Stimulated activated naive CD8-positive, alpha-beta T cell treated with anti-CD3 and anti-CD28 coated beads, Interleukin-15, amount 100 ng/mL, for 72 hours (primary cell): ENCODE measurements at regions not wholly inside any gene's neighbourhood (a gene's known extent, or its start where the extent isn't known, plus 50 kb on each side); places are given as distances from the start of the nearest gene placed in this dataset.

Experiments used
- ATAC-seq: fragments of 150-1000 bp; cut with Tn5 transposase; 2 replicates; pipeline ENCODE4 v1.10.0; 2021; ENCODE audit warnings: mild to moderate bottlenecking, moderate library complexity
- DNase-seq, 2 donors: peaks; one replicate each; pipeline ENCODE4 v3.0.0; 2021 to 2022
- H3K27ac Mint-ChIP-seq, 2 donors: one replicate each; pipeline ENCODE4 v1.8.0; 2022; ENCODE audit warnings: mild to moderate bottlenecking in 2 of 2, mixed read lengths in 2 of 2, moderate library complexity in 2 of 2
- H3K27me3 Mint-ChIP-seq: one replicate; pipeline ENCODE4 v1.8.0; 2022; ENCODE audit warnings: mixed read lengths
- H3K4me1 Mint-ChIP-seq: one replicate; pipeline ENCODE4 v1.8.0; 2022; ENCODE audit warnings: mild to moderate bottlenecking, mixed read lengths
- H3K4me3 Mint-ChIP-seq, 2 donors: one replicate each; pipeline ENCODE4 v1.8.0; 2022; ENCODE audit warnings: mild to moderate bottlenecking in 2 of 2, mixed read lengths in 2 of 2, moderate library complexity in 1 of 2
- H3K9me3 Mint-ChIP-seq, 2 donors: one replicate each; pipeline ENCODE4 v1.8.0; 2022; ENCODE audit warnings: mixed read lengths in 2 of 2

- H3K27me3 Mint-ChIP-seq = peaks cover 7% of the 10 kb centered on the region
- H3K4me1 Mint-ChIP-seq = no peaks in the 10 kb centered on the region
- ATAC-seq = no peak
- H3K4me3 Mint-ChIP-seq = no peak overlapping the region
- H3K9me3 Mint-ChIP-seq = no peaks in the 10 kb centered on the region
- no peak overlapping the region for H3K27ac Mint-ChIP-seq
- DNase-seq = no peak
Observed at GRCh38 chr2:42927334-42928160, 135.2 kb upstream of the HAAO start.

DNA sequence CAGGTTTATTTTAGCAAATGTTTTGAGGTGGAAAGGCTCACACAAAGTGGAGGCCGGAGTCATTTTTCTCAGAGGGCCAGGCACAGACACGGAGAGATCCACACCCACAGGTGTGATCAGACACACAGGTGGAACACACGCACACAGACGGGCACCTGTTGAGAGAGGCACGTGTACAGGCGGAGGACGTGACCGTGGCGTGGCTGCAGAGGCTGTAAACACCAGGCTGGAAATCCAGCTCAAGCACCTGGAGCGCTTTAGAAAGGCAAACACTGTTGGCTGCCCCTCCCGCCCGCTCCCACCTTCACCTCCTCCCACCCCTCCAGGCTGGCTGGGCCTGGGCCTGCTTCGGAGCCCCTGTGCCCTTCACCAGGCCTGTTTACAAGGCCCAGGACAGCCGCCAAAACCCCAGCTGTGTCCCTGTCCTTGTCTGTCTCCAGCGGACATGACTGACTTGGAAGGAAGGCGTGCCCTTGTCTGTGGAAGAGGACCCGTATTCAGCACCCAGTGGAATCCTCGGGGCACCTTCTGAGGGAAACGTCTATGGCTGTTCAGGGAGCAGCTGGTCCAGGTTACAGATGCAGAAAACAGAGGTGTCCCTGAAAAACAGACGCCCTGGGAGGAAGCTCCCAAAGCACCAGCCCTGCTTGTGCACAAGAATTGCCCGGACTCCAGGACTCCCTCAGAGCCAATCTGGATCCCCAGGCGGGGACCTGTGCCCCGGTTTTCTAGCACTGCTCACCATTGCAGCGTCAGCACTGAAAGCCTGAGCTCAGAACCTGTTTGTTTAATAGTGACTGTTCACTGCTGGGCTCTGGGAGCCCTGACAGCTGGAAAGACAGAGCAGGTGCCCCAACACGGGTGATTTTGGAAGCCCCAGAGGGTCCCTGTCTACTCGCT lies 134.3 kb upstream of the HAAO start:
- H3K4me3 Mint-ChIP-seq = no peak overlapping the region
- no peaks in the 10 kb centered on the region for H3K4me1 Mint-ChIP-seq
- H3K27ac Mint-ChIP-seq = no peak overlapping the region
- H3K27me3 Mint-ChIP-seq = peaks cover 7% of the 10 kb centered on the region
- DNase-seq (no peak), ATAC-seq (no peak)
- H3K9me3 Mint-ChIP-seq = no peaks in the 10 kb centered on the region

DNA sequence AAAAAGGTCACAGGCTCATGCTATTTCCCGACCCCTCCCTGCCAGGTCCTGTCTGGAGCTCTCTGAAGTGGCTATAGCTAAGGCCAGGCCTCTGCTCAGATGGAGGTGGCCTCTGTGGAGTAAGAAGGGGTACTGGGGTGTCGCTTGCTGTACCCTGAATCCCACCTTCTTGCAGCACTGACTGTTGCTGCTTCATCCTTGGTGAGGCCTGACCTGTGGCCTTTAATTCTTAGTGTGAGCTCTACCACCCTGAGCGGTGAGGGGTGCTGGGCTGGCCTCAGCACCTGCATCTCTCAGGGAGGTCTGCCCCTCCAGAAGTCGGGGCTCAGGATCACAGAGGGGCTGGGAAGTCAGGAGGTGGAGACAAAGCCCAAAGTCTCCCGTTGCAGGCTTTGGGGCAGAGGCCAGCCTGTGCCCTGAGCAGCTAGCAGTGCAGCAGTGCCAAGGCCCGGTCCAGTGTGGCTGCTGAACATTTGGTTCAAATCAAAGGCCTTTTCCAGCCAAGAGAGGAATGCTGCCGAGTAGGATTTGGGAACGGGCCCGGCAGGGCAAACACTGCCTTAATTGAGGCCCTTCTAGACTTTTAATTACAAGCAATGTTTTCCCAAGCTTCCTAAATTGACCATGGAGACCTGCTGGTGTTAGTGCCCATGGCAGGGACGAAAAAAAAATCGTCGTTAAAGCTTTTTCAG lies 133.5 kb upstream of the HAAO start:
- Mint-ChIP-seq H3K9me3 (no peaks in the 10 kb centered on the region), H3K4me3 (no peak overlapping the region), H3K27ac (no peak overlapping the region), H3K27me3 (peaks cover 7% of the 10 kb centered on the region), H3K4me1 (no peaks in the 10 kb centered on the region)
- no peak for ATAC-seq
- DNase-seq = no peak

GRCh38 chr2:42924418-42924886 lies 132.1 kb upstream of the HAAO start:
- Mint-ChIP-seq H3K4me3 (no peak overlapping the region), H3K27ac (no peak overlapping the region), H3K9me3 (no peaks in the 10 kb centered on the region), H3K4me1 (no peaks in the 10 kb centered on the region), H3K27me3 (no peaks in the 10 kb centered on the region)
- DNase-seq = no peak
- no peak for ATAC-seq

- no peak for DNase-seq
- no peak overlapping the region for H3K4me3 Mint-ChIP-seq
- H3K4me1 Mint-ChIP-seq = no peaks in the 10 kb centered on the region
- no peaks in the 10 kb centered on the region for H3K9me3 Mint-ChIP-seq
- no peak for ATAC-seq
- no peak overlapping the region for H3K27ac Mint-ChIP-seq
- H3K27me3 Mint-ChIP-seq = no peaks in the 10 kb centered on the region
Observed at GRCh38 chr2:42923580-42924417, 131.4 kb upstream of the HAAO start.

DNA sequence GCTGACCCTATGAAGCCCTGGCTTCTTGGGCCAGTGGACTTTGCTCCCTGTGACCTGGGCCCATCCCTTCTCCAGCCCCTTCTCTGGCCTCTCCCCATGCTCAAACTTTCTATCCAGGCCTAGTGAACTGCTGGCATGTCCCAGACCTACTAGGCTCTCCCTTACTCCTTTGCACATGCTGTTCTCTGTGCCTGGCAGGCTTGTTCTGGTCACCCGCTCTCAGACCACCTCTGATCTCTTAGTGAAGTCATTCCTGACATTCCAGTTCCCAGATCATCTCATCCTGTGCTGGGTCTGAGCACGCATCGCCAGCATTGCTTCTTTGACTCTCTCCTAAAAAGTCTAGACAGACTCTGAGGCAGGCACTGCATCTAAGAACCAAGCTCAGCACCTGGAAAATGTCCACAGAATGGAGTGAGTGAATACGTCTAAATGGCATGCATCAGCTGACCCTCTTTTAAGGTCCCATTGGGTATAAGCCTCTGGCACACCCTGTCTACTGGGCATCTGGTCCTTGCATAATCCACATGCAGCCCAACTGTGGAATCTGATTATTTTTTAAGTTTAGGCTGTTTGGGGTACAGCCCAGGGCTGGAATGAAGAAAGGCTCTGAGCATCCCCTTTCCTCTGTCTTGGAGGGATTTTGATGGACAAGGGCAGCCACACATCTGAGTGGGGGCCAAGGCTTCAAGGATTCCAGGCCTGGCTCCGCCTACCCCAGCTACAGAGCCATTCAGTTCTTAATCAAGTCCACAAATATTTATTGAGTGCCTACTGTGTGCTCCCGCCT lies 130.6 kb upstream of the HAAO start:
- ATAC-seq (no peak), DNase-seq (no peak)
- Mint-ChIP-seq H3K4me1 (no peaks in the 10 kb centered on the region), H3K27me3 (no peaks in the 10 kb centered on the region), H3K4me3 (no peak overlapping the region), H3K9me3 (no peaks in the 10 kb centered on the region), H3K27ac (no peak overlapping the region)

- Mint-ChIP-seq H3K4me3 (no peak overlapping the region), H3K27ac (peak overlapping the region in 1 of 2 donors; percentile 9), H3K4me1 (peaks cover 3% of the 10 kb centered on the region), H3K27me3 (peaks cover 2% of the 10 kb centered on the region), H3K9me3 (no peaks in the 10 kb centered on the region)
- DNase-seq (no peak), ATAC-seq (no peak)
Observed at GRCh38 chr2:42922293-42922692, 129.9 kb upstream of the HAAO start.

GRCh38 chr2:42921721-42922120 lies 129.3 kb upstream of the HAAO start:
- ATAC-seq (no peak), DNase-seq (no peak)
- Mint-ChIP-seq H3K9me3 (no peaks in the 10 kb centered on the region), H3K4me1 (peaks cover 6% of the 10 kb centered on the region), H3K27me3 (peaks cover 6% of the 10 kb centered on the region), H3K27ac (no peak overlapping the region), H3K4me3 (no peak overlapping the region)

DNA sequence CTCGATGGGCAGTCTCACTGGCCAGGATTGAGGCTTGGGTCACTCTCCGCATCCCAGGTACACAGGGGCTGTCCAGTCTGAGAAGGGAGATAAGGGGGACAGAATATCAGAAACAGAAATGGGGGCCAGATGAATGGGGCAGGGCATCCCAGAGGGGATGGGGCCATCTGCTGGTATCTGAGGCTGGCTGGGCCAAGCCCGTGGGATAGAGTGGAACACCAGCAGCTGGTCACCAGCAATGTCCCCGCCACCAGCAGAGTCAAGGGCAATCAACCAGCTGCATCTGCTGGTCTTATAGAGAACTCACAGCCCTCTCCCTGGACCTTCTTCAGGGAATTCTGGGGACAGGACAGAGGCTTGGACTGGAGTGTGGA lies 128.8 kb upstream of the HAAO start:
- Mint-ChIP-seq H3K27me3 (peaks cover 6% of the 10 kb centered on the region), H3K4me3 (no peak overlapping the region), H3K27ac (no peak overlapping the region), H3K4me1 (peaks cover 6% of the 10 kb centered on the region), H3K9me3 (no peaks in the 10 kb centered on the region)
- no peak for ATAC-seq
- no peak for DNase-seq

GRCh38 chr2:42920446-42921146 lies 128.2 kb upstream of the HAAO start:
- H3K9me3 Mint-ChIP-seq = no peaks in the 10 kb centered on the region
- DNase-seq = no peak
- H3K4me1 Mint-ChIP-seq = peaks cover 6% of the 10 kb centered on the region
- H3K4me3 Mint-ChIP-seq = no peak overlapping the region
- no peak for ATAC-seq
- peaks cover 6% of the 10 kb centered on the region for H3K27me3 Mint-ChIP-seq
- no peak overlapping the region for H3K27ac Mint-ChIP-seq

DNA sequence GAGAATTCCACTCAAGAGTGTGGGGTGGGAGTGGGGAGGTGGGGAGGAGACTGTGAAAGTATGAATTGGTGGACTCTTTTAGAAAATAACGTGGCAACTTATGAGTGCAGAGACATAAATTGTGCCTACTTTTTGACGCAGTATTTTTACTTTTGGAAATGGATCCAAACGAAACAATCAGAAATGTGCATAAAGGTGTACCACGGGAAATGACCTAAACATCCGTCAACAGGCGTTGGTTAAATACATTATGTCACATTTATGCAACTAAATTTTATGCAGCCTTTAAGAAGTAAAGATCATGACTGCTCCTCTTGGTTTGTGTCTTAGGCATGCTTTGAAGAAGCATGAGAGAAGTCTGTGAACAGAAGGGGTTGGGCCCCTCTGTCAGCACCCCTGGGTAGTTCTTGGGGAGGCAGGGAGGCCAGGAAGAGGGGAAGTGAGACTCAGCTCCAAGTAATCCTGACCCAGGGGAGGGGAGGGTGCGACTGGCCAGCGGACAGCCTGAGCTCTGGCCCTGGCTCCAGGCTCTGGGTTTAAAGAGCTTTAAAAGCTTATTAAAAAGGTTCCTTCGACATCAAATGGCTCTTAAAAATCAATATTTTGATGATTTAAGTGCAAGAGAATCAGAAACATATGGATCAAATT lies 126.4 kb upstream of the HAAO start:
- DNase-seq = no peak
- ATAC-seq = no peak
- H3K4me1 Mint-ChIP-seq = peaks cover 6% of the 10 kb centered on the region
- H3K27ac Mint-ChIP-seq = no peak overlapping the region
- no peaks in the 10 kb centered on the region for H3K9me3 Mint-ChIP-seq
- H3K27me3 Mint-ChIP-seq = peaks cover 6% of the 10 kb centered on the region
- no peak overlapping the region for H3K4me3 Mint-ChIP-seq

DNA sequence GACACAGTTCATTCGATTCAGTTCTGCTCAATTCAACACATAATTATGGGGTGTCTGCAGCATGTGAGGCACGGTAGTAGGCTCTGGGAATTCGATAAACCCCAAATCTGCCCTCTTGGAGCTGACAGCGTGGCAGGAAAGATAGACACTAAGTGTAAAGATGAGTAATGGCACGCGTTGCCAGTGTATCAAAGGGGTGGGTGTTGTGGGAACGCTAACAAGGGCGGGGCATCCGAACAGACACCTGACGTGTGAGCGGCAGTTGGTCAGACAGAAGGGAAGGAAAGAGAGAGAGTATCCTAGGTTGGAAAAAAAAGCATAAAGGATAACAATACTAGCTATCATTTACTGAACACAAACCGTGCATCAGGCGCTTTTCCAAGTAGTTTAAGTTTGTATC lies 125.7 kb upstream of the HAAO start:
- Mint-ChIP-seq H3K4me1 (peaks cover 12% of the 10 kb centered on the region), H3K9me3 (no peaks in the 10 kb centered on the region), H3K27me3 (peaks cover 6% of the 10 kb centered on the region), H3K27ac (no peak overlapping the region), H3K4me3 (no peak overlapping the region)
- no peak for ATAC-seq
- no peak for DNase-seq

- Mint-ChIP-seq H3K4me1 (peaks cover 12% of the 10 kb centered on the region), H3K4me3 (no peak overlapping the region)
Observed at GRCh38 chr2:42917425-42917927, 125.1 kb upstream of the HAAO start.

More at GRCh38 chr2:42917425-42917927, 125.1 kb upstream of the HAAO start:
- Mint-ChIP-seq H3K27ac (no peak overlapping the region), H3K27me3 (peaks cover 6% of the 10 kb centered on the region), H3K9me3 (no peaks in the 10 kb centered on the region)
- peak; percentile 81 for ATAC-seq
- peak in 1 of 2 donors; percentile 34 for DNase-seq
